Erythroblast (primary cell): ENCODE measurements at regions not wholly inside any gene's neighbourhood (a gene's known extent, or its start where the extent isn't known, plus 50 kb on each side); places are given as distances from the start of the nearest gene placed in this dataset.

Experiments used
- DNase-seq, 2 experiments: peaks; one replicate each; lab custom pipeline; 2025; lab: John Stamatoyannopoulos, UW
- GATA1 ChIP-seq: IDR thresholded peaks from 2 replicates; pipeline ENCODE4 v1.6.1; 2011; ENCODE audit warnings: low read depth, mild to moderate bottlenecking, control low read depth, low read length, moderate library complexity
- POLR2A ChIP-seq: IDR thresholded peaks from 2 replicates; pipeline ENCODE4 v1.6.1; 2011; ENCODE audit warnings: mild to moderate bottlenecking, low read length

DNA sequence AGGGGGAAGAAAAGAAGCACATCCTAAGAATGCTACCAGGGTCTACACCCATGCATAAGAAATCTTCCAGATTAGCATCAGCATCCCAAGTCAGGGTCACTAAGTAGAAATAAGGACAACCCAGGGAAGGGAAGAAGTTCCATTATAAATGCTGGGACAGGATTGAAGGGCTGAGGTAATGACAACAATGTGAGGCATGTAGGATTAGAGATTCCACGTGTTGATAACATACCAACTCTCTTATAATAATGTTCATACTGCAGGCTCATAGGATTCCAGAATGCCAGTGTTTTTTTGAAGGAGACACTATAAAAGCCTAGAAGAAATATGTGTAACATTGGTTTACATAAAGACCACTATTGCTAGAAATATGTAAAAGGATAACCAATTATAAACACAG lies 201.2 kb downstream of the MID1IP1 start:
- DNase-seq = no peak
- TF ChIP-seq GATA1 (no peak), POLR2A (no peak)

- no peak for TF ChIP-seq GATA1
- TF ChIP-seq POLR2A = no peak
- peak in 1 of 2 experiments; percentile 35 for DNase-seq
Observed at GRCh38 chrX:39008549-39008948, 207.3 kb downstream of the MID1IP1 start.

GRCh38 chrX:39011454-39012221 lies 210.4 kb downstream of the MID1IP1 start:
- no peak for DNase-seq
- TF ChIP-seq POLR2A (no peak), GATA1 (no peak)

GRCh38 chrX:39012621-39013111 lies 211.4 kb downstream of the MID1IP1 start:
- DNase-seq = no peak
- TF ChIP-seq POLR2A = no peak
- no peak for TF ChIP-seq GATA1

- no peak for DNase-seq
- TF ChIP-seq GATA1 (no peak), POLR2A (no peak)
Observed at GRCh38 chrX:39016556-39016955, 215.3 kb downstream of the MID1IP1 start.

GRCh38 chrX:39017077-39017476 lies 215.8 kb downstream of the MID1IP1 start:
- DNase-seq = no peak

GRCh38 chrX:39017716-39018115 lies 216.5 kb downstream of the MID1IP1 start:
- DNase-seq = no peak
- TF ChIP-seq POLR2A (no peak), GATA1 (no peak)

More at GRCh38 chrX:39017077-39017476, 215.8 kb downstream of the MID1IP1 start:
- TF ChIP-seq POLR2A = no peak
- TF ChIP-seq GATA1 = no peak

- DNase-seq = no peak
- TF ChIP-seq GATA1 (no peak), POLR2A (no peak)
Observed at GRCh38 chrX:39018541-39018940, 217.3 kb downstream of the MID1IP1 start.

- TF ChIP-seq POLR2A = no peak
- no peak for TF ChIP-seq GATA1
- no peak for DNase-seq
Observed at GRCh38 chrX:39019056-39019455, 217.8 kb downstream of the MID1IP1 start.

DNA sequence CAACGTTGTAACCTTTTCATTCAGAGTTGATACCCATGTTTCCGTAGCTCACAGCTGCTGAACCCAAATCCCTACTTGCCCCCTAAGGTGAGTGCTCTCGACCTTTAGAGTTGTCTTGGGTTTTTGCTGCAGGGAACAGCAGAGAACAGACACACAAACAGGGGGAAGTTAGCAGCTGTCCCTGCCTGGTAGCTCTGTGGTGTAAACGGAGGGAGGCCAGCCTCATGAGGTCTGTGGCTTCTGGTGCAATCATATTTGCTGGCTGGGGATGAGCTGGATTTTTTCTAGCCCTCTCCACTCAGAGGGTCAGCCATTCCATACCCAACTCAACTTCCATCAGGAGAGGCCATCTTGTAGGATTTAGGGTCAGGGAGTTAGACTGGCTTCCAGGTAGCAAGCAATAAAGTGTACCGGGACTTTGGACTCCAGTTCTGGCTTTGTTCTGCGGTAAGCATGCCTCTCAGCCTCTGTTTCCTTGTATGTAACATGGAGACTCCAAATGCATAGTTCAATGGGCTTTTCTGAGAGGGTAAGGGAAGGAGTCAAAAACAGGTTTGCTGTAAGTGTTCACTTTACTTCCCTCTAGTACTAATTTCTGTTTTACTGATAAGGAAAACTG lies 218.9 kb downstream of the MID1IP1 start:
- DNase-seq = no peak
- TF ChIP-seq GATA1 = no peak
- TF ChIP-seq POLR2A = no peak

GRCh38 chrX:39022106-39022505 lies 220.8 kb downstream of the MID1IP1 start:
- DNase-seq = no peak
- TF ChIP-seq GATA1 (no peak), POLR2A (no peak)

- no peak for TF ChIP-seq GATA1
- TF ChIP-seq POLR2A = no peak
- no peak for DNase-seq
Observed at GRCh38 chrX:39029221-39029620, 228.0 kb downstream of the MID1IP1 start.

- no peak for DNase-seq
- no peak for TF ChIP-seq GATA1
Observed at GRCh38 chrX:39030636-39031035, 229.4 kb downstream of the MID1IP1 start.

DNA sequence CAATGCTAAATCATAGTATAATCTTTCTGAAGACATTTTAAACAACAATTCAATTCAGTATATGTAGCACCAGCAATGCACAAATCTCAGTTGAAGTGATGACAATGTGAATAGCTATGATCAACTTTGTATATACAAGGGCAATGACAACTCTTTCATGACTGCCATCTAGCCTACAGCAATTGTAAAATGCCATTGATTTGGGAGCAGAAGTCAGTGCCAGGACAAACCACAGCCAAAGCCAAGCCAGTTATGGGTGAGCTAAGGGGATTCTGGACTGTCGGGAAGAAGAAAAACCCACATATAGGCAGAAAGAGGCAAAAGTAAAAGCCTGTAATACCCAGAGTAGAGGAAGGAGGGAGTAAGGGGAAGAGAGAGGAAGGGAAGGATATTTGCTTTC lies 238.6 kb downstream of the MID1IP1 start:
- DNase-seq = no peak
- no peak for TF ChIP-seq GATA1
- TF ChIP-seq POLR2A = no peak

DNA sequence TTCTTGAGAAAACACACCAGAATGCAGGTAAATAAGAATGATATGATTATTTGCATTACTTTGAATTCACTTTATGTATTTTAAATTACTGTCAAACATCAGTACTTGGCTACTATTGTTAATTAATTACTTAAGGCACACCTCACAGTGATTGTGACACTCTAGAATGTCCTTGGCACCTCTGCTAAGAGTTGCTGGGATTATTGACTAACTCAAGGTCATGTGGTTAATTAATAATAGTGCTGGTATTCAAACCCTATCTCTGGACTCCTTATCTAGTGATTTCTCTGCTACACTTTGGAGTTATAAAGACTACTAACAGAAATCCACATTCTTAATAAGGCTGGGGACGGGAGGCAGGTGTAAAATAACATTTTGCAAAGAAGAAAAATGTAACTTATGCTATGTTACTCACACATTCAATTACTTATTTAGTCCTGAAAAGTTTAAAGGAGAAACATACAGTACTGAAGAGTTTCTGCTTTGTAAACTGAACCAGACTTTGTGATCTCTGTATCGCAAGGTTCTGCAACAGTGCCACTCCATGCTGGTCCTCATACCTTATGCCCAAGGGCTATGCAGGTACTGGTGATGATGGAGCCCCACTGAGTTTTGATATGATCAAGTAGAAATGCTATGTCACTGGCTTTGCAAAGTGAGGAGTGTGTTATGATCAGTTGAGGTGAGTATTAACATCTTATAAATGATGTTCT lies 242.7 kb downstream of the MID1IP1 start:
- TF ChIP-seq POLR2A = no peak
- TF ChIP-seq GATA1 = no peak
- no peak for DNase-seq
